Endothelial cell of umbilical vein (primary cell): ENCODE measurements at regions not wholly inside any gene's neighbourhood (a gene's known extent, or its start where the extent isn't known, plus 50 kb on each side); places are given as distances from the start of the nearest gene placed in this dataset.

Source experiments
- BruUV-seq: library from RNA; stranded (reverse); fragments of 400-500 nt; replicated peaks from 2 replicates; lab custom pipeline; 2021; lab: Mats Ljungman, UMichigan
- CTCF ChIA-PET: fragments of 300-600, 350-600 bp; sonication (Branson Sonifier 250); formaldehyde crosslinking; loops from one replicate; lab custom pipeline; 2021; ENCODE audit warnings: antibody characterized with exemption, inconsistent platforms; lab: Charles Lee
- POLR2A ChIA-PET: fragments of 300-600, 350-600 bp; sonication (Branson Sonifier 250); formaldehyde crosslinking; loops from one replicate; lab custom pipeline; 2021; ENCODE audit warnings: antibody characterized with exemption, inconsistent platforms; lab: Charles Lee
- DNase-seq: peaks from one replicate; pipeline ENCODE4 v3.0.0-alpha.2; 2011; ENCODE audit warnings: low read depth, low spot score
- FAIRE-seq: peaks from 2 replicates; lab custom pipeline; 2011; peaks lifted over from hg19 to GRCh38; lab: Jason Lieb, UNC
- H2AFZ ChIP-seq: 2 replicates; pipeline ENCODE4 v1.6.0; 2012; ENCODE audit warnings: low read depth, low read length, control low read depth, inconsistent platforms
- H3K27ac ChIP-seq: 2 replicates; pipeline ENCODE4 v1.5.1; 2011; ENCODE audit warnings: low read depth, mild to moderate bottlenecking, control low read depth, low read length, moderate library complexity; ENCODE audit not compliant: insufficient read depth
- H3K27me3 ChIP-seq, 2 experiments: 2 replicates each; pipeline versions ENCODE4 v1.6.0 to v1.6.1; 2011; ENCODE audit warnings: low read length in 2 of 2, mixed read lengths in 1 of 2; ENCODE audit not compliant: control insufficient read depth in 2 of 2, insufficient read depth in 2 of 2
- H3K36me3 ChIP-seq, 2 experiments: 2 replicates in 1 of 2; 3 replicates in 1 of 2; pipeline ENCODE4 v1.5.1; 2011; ENCODE audit warnings: low read length in 2 of 2, mild to moderate bottlenecking in 1 of 2, moderate library complexity in 1 of 2; ENCODE audit not compliant: control insufficient read depth in 2 of 2, insufficient read depth in 2 of 2; ENCODE audit errors: extremely low read depth in 1 of 2
- H3K4me1 ChIP-seq: 3 replicates; pipeline ENCODE4 v1.5.1; 2011; ENCODE audit warnings: mild to moderate bottlenecking, low read length; ENCODE audit not compliant: control insufficient read depth, insufficient read depth; ENCODE audit errors: extremely low read depth
- H3K4me2 ChIP-seq: 2 replicates; pipeline ENCODE4 v1.6.1; 2011; ENCODE audit warnings: low read length, control low read depth, mixed read lengths; ENCODE audit not compliant: insufficient read depth
- H3K4me3 ChIP-seq, 3 experiments: fragments of 200-600 bp in 1 of 3; sonication (generic), shearing (Covaris generic) in 1 of 3; replicated peaks in 1 of 3; 2 replicates each; pipeline ENCODE4 v1.5.1; 2011 to 2016; ENCODE audit warnings: control low read depth in 3 of 3, low read length in 3 of 3, mild to moderate bottlenecking in 2 of 3, inconsistent platforms in 1 of 3, low read depth in 1 of 3, moderate library complexity in 1 of 3; ENCODE audit not compliant: insufficient read depth in 1 of 3
- H3K79me2 ChIP-seq: 2 replicates; pipeline ENCODE4 v1.6.0; 2012; ENCODE audit warnings: low read length, inconsistent platforms; ENCODE audit not compliant: control insufficient read depth, insufficient read depth
- H3K9ac ChIP-seq: replicated peaks from 2 replicates; pipeline ENCODE3; 2011; ENCODE audit warnings: low read length, control low read depth; ENCODE audit not compliant: insufficient read depth; ENCODE audit errors: extremely low read depth
- H3K9me1 ChIP-seq: replicated peaks from 3 replicates; pipeline ENCODE4 v1.6.0; 2011; ENCODE audit warnings: mild to moderate bottlenecking, low read length; ENCODE audit not compliant: control insufficient read depth, insufficient read depth; ENCODE audit errors: extremely low read depth
- H3K9me3 ChIP-seq: replicated peaks from 2 replicates; pipeline ENCODE4 v1.5.1; 2012; ENCODE audit warnings: low read length, inconsistent platforms; ENCODE audit not compliant: control insufficient read depth, insufficient read depth
- H4K20me1 ChIP-seq: replicated peaks from 2 replicates; pipeline ENCODE3; 2011; ENCODE audit warnings: mild to moderate bottlenecking, low read length; ENCODE audit not compliant: control insufficient read depth, insufficient read depth; ENCODE audit errors: extremely low read depth
- CTCF ChIP-seq, 2 donors: IDR thresholded peaks; 1 replicate in 1 of 2; 2 replicates in 1 of 2; pipeline ENCODE4 v1.5.1; 2011; ENCODE audit warnings: low read length in 2 of 2, mild to moderate bottlenecking in 2 of 2, moderate library complexity in 2 of 2, control low read depth in 1 of 2, inconsistent platforms in 1 of 2, low read depth in 1 of 2; ENCODE audit not compliant: insufficient read depth in 1 of 2; ENCODE audit errors: extremely low read depth in 1 of 2
- EZH2 ChIP-seq: IDR thresholded peaks from 2 replicates; pipeline ENCODE4 v1.6.1; 2012; ENCODE audit warnings: borderline replicate concordance, low read depth, mild to moderate bottlenecking, moderate library complexity, low read length, inconsistent platforms; ENCODE audit not compliant: severe bottlenecking
- FOS ChIP-seq: IDR thresholded peaks from 2 replicates; pipeline ENCODE4 v1.6.1; 2011; ENCODE audit warnings: mild to moderate bottlenecking, low read length, moderate library complexity, borderline replicate concordance; ENCODE audit not compliant: insufficient read depth
- GATA2 ChIP-seq: IDR thresholded peaks from 2 replicates; pipeline ENCODE4 v1.7.0; 2011; ENCODE audit warnings: low read depth, mild to moderate bottlenecking, moderate library complexity, mixed read lengths, low read length; ENCODE audit not compliant: insufficient read length, insufficient read depth
- JUN ChIP-seq: IDR thresholded peaks from 2 replicates; pipeline ENCODE4 v1.6.1; 2011; ENCODE audit warnings: borderline replicate concordance, low read depth; ENCODE audit not compliant: insufficient read length, insufficient read depth
- MYC ChIP-seq: IDR thresholded peaks from one replicate; pipeline ENCODE4 v1.6.1; 2011; ENCODE audit warnings: mild to moderate bottlenecking, low read depth, low read length
- POLR2A ChIP-seq: IDR thresholded peaks from 2 replicates; pipeline ENCODE4 v1.6.1; 2012; ENCODE audit warnings: low read depth, mild to moderate bottlenecking, control low read depth, low read length
- POLR2AphosphoS5 ChIP-seq: IDR thresholded peaks from 2 replicates; pipeline ENCODE4 v1.6.1; 2012; ENCODE audit warnings: low read depth, mild to moderate bottlenecking, control low read depth, low read length, moderate library complexity; ENCODE audit not compliant: insufficient read depth
- dilution Hi-C: fragments of 300-500 bp; cut with MboI; formaldehyde crosslinking; loops from one replicate; pipeline ENCODE4 v1.15.0; 2019; ENCODE audit warnings: low sequenced_read_pairs; ENCODE audit not compliant: extremely low pct_ligation_motif_present
- intact Hi-C: fragments of 100-400 bp; cut with micrococcal nuclease; formaldehyde crosslinking; loops from one replicate; pipeline ENCODE4 v1.10.0; 2022
- TF ChIP-seq, protein P1 (sequence below): IDR thresholded peaks from 2 replicates; pipeline ENCODE4 v1.6.1; 2011; ENCODE audit not compliant: insufficient read depth, insufficient read length

- no peak for TF ChIP-seq GATA2
- TF ChIP-seq CTCF (IDR thresholded peaks at IDR 0.05; ENCODE audit: extremely low read depth in 1 of 2, insufficient read depth in 1 of 2, low read depth in 1 of 2, low read length in 2 of 2), result no peak
- TF ChIP-seq MYC, result no peak
- no peak for TF ChIP-seq JUN
- TF ChIP-seq FOS, result no peak
- TF ChIP-seq, protein P1, sequence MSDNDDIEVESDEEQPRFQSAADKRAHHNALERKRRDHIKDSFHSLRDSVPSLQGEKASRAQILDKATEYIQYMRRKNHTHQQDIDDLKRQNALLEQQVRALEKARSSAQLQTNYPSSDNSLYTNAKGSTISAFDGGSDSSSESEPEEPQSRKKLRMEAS, result no peak
- no peak for TF ChIP-seq POLR2A
- no peak for TF ChIP-seq EZH2
- TF ChIP-seq POLR2AphosphoS5, result no peak
- ChIA-PET CTCF (no interaction called here), POLR2A (no interaction called here)
- no peak overlapping the region for H3K4me3 ChIP-seq
- H3K36me3 ChIP-seq, result no peaks in the 10 kb centered on the region
- no peak overlapping the region for H3K27ac ChIP-seq
- H3K79me2 ChIP-seq, result no peaks in the 10 kb centered on the region
- intact Hi-C loops (no loop called here), dilution Hi-C loops (no loop called here)
- no peaks in the 10 kb centered on the region for H3K27me3 ChIP-seq
- no peak overlapping the region for H3K9ac ChIP-seq
- peaks cover 7% of the 10 kb centered on the region for H3K9me3 ChIP-seq
- FAIRE-seq, result no peak
- no TSS peak for BruUV-seq
- H3K4me2 ChIP-seq, result no peak overlapping the region
- H2AFZ ChIP-seq, result no peak overlapping the region
- no peak for DNase-seq
- no peaks in the 10 kb centered on the region for H3K4me1 ChIP-seq
- no peaks in the 10 kb centered on the region for H4K20me1 ChIP-seq
- H3K9me1 ChIP-seq, result no peaks in the 10 kb centered on the region
These were observed 209.8 kb upstream of the ELAVL2 start for GRCh38 chr9:24035816-24036215.
